ENCODE measurements at regions not wholly inside any gene's neighbourhood (a gene's known extent, or its start where the extent isn't known, plus 50 kb on each side); places are given as distances from the start of the nearest gene placed in this dataset.
"Not testable (repeated sequence)": the region's sequence is repeated elsewhere in the genome, so short reads cannot be mapped to it uniquely, and the experiment has no call there.

GRCh38 chr1:109857702-109858101, 52.9 kb upstream of the CSF1 start:
- DNase-seq (ENCODE audit: low read depth); in situ Hi-C loops (cut with HindIII; ENCODE audit: low pct_unique_long_range_greater_than_20kb, low sequenced_read_pairs): not testable (repeated sequence)

DNA sequence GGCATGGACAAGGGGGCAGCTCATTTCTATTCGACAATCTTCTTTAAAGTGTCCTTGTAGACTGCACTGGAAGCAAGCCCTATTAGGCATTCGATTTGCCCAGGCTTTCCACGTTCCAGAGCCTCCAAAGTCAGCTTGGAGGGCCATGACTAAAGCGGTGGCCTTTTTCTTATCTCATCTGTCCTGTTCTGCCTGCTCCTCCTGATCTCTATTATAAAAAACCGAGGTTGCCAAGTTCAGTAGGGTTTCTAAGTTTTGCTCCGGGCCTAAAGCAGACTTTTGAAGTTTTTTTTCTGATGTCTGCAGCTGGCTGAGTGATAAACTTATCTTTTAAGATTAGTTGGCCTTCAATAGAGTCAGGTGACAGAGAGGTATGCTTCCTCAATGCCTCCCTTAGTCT, 54.7 kb upstream of the CSF1 start:
- in situ Hi-C loops (cut with HindIII; ENCODE audit: low pct_unique_long_range_greater_than_20kb, low sequenced_read_pairs); DNase-seq (ENCODE audit: low read depth): not testable (repeated sequence)

- DNase-seq (ENCODE audit: low read depth); in situ Hi-C loops (cut with HindIII; ENCODE audit: low pct_unique_long_range_greater_than_20kb, low sequenced_read_pairs): not testable (repeated sequence)
These were observed 56.7 kb upstream of the CSF1 start for GRCh38 chr1:109853972-109854371.

- not testable (repeated sequence) for DNase-seq (ENCODE audit: low read depth)
These were observed 58.2 kb upstream of the CSF1 start for GRCh38 chr1:109852221-109853015.

GRCh38 chr1:109850827-109851226, 59.8 kb upstream of the CSF1 start:
- no peak for DNase-seq (ENCODE audit: low read depth)
- in situ Hi-C loops (cut with HindIII; ENCODE audit: low pct_unique_long_range_greater_than_20kb, low sequenced_read_pairs), result no loop called here

More at GRCh38 chr1:109852221-109853015, 58.2 kb upstream of the CSF1 start:
- in situ Hi-C loops (cut with HindIII; ENCODE audit: low pct_unique_long_range_greater_than_20kb, low sequenced_read_pairs), result not testable (repeated sequence)

DNA sequence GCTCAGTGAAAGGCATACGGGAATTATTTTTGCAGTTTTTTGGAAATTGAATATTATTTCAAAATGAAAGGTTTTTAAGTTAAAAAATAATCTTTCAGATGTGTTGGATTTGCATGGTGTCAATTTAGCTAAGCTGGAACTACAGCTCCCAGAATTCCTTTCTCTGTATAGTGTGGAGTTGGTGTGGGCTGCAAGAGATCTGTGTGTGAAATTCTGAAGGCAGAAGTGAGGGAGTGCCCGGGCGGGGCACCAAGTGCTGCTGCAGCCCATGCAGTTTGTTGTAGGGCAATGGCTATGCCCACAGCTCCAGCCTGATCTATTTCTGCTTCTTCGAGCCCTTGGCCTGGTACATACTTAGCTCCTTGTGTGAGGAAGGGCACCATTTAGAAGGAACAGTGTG, 60.5 kb upstream of the CSF1 start:
- DNase-seq (ENCODE audit: low read depth), result no peak
- in situ Hi-C loops (cut with HindIII; ENCODE audit: low pct_unique_long_range_greater_than_20kb, low sequenced_read_pairs), result no loop called here

DNA sequence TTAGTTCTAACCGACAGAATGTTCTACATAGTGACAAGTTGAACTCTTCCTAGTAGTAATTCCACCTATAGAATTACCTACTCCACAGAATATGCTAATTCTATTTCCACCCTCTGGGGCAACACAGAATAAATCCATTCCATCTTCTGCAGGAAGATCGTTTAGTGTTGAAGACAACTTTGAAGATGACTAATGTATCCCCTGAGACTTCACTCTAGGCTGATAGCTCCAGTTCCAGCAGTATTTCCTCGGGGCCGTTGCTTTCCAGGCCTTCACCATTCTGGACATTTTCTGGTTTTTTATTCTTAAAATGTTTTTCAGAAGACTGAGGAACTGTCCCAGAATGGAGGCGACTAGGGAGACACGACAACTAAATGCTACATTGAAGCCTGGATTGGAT, 61.0 kb upstream of the CSF1 start:
- DNase-seq (ENCODE audit: low read depth), result no peak
- in situ Hi-C loops (cut with HindIII; ENCODE audit: low pct_unique_long_range_greater_than_20kb, low sequenced_read_pairs), result no loop called here

GRCh38 chr1:109847251-109847650, 63.4 kb upstream of the CSF1 start:
- in situ Hi-C loops (cut with HindIII; ENCODE audit: low pct_unique_long_range_greater_than_20kb, low sequenced_read_pairs), result no loop called here

DNA sequence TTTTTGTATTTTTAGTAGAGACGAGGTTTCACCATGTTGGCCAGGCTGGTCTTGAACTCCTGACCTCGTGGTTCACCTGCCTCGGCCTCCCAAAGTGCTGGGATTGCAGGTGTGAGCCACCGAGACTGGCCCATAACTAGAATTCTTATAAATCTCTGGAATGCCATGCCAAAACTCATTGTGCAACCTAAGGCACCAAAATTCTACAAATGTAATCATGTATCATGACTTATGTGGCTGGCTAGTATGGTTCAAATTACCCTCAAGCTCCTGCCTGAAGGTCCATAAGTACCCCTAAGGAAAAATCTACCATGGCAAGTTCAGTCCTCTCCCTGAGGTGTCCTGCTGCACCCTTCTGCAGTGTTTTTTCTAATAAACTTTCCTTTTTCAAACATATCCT, 63.8 kb upstream of the CSF1 start:
- in situ Hi-C loops (cut with HindIII; ENCODE audit: low pct_unique_long_range_greater_than_20kb, low sequenced_read_pairs), result no loop called here
- DNase-seq (ENCODE audit: low read depth), result no peak

More at GRCh38 chr1:109847251-109847650, 63.4 kb upstream of the CSF1 start:
- no peak for DNase-seq (ENCODE audit: low read depth)

DNA sequence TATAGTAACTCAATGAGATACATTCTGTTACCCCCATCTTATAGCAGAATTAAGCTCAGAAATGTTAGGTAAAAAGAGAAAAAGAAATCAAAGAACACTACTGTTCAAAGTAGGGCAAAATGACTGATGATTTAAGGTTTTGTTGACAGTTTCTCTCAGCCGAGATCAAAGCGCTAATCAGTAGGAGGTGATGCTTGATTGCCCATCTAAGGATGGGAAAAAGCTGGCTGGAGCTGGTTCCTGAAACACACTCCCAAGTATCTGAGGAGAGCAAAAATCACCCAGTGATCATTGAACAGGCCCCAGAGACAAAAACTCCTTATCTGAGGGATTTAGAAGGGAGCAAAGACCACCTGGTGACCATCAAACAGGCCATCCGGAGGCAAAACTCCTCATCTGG, 64.5 kb upstream of the CSF1 start:
- in situ Hi-C loops (cut with HindIII; ENCODE audit: low pct_unique_long_range_greater_than_20kb, low sequenced_read_pairs), result no loop called here
- DNase-seq (ENCODE audit: low read depth), result no peak

GRCh38 chr1:109845658-109846057, 65.0 kb upstream of the CSF1 start:
- DNase-seq (ENCODE audit: low read depth), result no peak
- in situ Hi-C loops (cut with HindIII; ENCODE audit: low pct_unique_long_range_greater_than_20kb, low sequenced_read_pairs), result no loop called here

DNA sequence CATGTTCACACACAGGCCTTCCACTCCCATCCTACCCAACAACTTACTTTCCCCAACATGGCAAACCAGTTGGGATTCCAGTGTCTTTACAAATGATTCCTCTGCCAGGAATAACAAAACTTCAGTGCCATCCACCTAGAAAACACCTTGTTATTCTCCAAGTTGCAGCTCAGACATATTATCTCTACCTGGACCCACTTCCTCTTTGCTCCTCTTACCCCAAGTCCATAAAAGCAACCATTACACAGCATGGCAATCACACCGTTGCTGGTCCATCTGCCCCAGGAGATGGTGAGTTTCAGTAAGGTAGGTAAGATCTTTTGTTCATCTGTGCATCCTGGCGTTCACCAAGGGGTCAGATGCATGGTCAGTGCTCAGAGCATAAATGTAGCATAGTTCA, 66.0 kb upstream of the CSF1 start:
- in situ Hi-C loops (cut with HindIII; ENCODE audit: low pct_unique_long_range_greater_than_20kb, low sequenced_read_pairs), result no loop called here
- no peak for DNase-seq (ENCODE audit: low read depth)

GRCh38 chr1:109840011-109840629, 70.5 kb upstream of the CSF1 start:
- no peak for DNase-seq (ENCODE audit: low read depth)
- in situ Hi-C loops (cut with HindIII; ENCODE audit: low pct_unique_long_range_greater_than_20kb, low sequenced_read_pairs), result no loop called here

DNA sequence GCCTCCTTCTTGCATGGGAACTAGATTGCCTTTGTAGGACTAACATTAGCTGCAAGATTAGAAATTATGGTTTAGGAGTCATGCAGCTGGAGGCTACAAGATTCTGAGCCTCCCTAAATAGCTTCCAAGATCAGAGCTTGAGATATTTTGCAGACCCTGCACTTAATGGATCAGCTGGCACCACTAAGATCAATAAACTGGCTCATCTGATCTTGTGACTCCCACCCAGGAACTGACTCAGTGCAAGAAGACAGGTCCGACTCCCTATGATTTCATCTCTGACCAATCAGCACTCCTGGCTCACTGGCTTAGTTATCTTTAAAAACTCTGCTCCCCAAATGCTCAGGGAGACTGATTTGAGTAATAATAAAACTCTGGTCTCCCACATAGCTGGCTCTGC, 71.4 kb upstream of the CSF1 start:
- DNase-seq (ENCODE audit: low read depth); in situ Hi-C loops (cut with HindIII; ENCODE audit: low pct_unique_long_range_greater_than_20kb, low sequenced_read_pairs): not testable (repeated sequence)

DNA sequence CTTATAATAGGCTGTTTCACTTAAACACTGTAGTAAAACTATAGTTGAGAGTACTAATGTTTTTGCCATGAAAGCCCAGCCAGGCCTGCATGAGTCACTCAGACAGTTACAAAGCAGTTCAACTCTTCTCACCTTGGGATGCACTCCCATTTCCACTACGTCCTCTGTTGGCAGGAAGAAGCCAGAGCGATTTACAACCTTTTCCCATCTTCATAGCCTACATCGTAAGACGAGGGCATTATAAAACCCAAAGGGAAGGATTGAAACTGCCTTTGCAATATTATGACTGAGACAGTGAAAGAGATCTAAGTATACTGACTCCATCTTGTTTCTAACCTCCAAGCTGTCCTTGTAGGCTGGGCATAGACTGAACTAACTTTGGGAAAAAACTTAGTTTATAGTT, 71.8 kb upstream of the CSF1 start:
- DNase-seq (ENCODE audit: low read depth), result peak; percentile 11

GRCh38 chr1:109837852-109838570, 72.6 kb upstream of the CSF1 start:
- in situ Hi-C loops (cut with HindIII; ENCODE audit: low pct_unique_long_range_greater_than_20kb, low sequenced_read_pairs), result no loop called here
- no peak for DNase-seq (ENCODE audit: low read depth)

More for the DNA sequence above, 71.8 kb upstream of the CSF1 start:
- in situ Hi-C loops (cut with HindIII; ENCODE audit: low pct_unique_long_range_greater_than_20kb, low sequenced_read_pairs), result no loop called here

DNA sequence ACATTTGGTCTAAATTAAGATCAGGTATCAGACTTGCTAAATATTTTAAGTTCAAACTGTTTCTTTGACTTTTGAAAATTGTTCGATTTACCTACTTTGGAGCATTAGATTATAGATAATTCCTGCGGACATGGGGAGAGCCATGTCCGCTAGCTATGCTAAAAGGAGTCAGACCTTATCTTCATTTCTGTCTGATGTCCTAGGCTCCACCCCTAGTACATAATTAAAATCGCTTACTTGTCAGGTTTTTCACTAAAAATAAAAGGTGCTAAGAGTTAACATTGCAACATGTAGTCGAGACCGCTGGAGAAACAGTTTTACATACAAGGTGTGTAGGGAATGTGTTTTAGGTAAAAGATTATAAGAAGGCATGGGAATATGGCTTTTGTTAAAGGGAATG, 71.9 kb upstream of the EPS8L3 start:
- in situ Hi-C loops (cut with HindIII; ENCODE audit: low pct_unique_long_range_greater_than_20kb, low sequenced_read_pairs); DNase-seq (ENCODE audit: low read depth): not testable (repeated sequence)

DNA sequence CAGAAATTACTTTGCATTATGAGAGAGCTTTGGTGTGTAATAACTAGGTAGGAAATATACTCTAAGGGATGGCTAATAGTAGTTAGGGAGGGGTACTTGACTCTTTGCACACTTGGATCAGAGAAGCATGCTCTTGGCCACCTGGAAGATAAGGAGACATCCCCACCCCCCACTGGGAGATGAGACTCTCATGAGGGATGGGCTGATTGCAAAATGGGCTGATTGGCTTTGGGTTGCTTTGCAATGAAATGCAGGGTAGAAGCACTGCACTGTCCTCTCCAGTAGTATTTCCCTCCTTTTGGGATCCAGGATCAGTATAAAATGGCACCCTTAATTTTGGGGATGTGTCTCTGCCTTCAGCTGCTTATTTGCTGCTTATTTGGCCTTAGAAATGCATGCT, 71.2 kb upstream of the EPS8L3 start:
- DNase-seq (ENCODE audit: low read depth), result no peak
- in situ Hi-C loops (cut with HindIII; ENCODE audit: low pct_unique_long_range_greater_than_20kb, low sequenced_read_pairs), result no loop called here

GRCh38 chr1:109832945-109833344, 69.2 kb upstream of the EPS8L3 start:
- no peak for DNase-seq (ENCODE audit: low read depth)
- in situ Hi-C loops (cut with HindIII; ENCODE audit: low pct_unique_long_range_greater_than_20kb, low sequenced_read_pairs), result no loop called here
